ENCODE measurements at regions not wholly inside any gene's neighbourhood (a gene's known extent, or its start where the extent isn't known, plus 50 kb on each side); places are given as distances from the start of the nearest gene placed in this dataset.
"Not testable (repeated sequence)": the region's sequence is repeated elsewhere in the genome, so short reads cannot be mapped to it uniquely, and the experiment has no call there.

DNA sequence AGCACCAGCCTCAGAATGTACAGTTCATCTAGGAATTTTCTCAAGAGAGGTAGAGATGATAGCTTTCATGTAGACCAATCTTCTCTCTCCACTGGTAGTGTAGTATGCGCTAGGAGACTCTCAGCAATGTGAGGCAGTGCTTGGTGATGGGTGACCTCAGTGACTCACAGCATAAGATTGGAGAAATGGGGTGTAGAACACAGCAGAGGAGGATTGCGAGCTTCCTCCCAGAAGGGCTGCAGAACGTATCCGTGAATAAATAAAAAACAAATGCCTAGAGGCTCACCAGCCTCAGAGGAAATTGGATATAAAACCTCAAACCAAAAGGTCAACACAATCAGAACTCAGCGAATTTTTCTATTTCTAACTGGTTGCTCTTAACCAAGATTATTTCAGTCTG is 182.9 kb upstream of the RXFP2 start:
- no peaks in the 10 kb centered on the region for H3K36me3 ChIP-seq (ENCODE audit: control insufficient read depth in 4 of 4, insufficient read depth in 3 of 4, low read depth in 1 of 4, low read length in 3 of 4)
- H3K4me3 ChIP-seq (ENCODE audit: low read depth in 1 of 3, low read length in 3 of 3): no peak overlapping the region
- WGBS: 75% methylated on average over 5 of the region's 5 CpGs
- no peaks in the 10 kb centered on the region for H3K4me1 ChIP-seq (ENCODE audit: control insufficient read depth in 4 of 4, insufficient read depth in 4 of 4, low read length in 3 of 4)
- no peaks in the 10 kb centered on the region for H3K9me3 ChIP-seq (ENCODE audit: control insufficient read depth in 4 of 4, low read length in 3 of 4)
- TF ChIP-seq, protein P1, sequence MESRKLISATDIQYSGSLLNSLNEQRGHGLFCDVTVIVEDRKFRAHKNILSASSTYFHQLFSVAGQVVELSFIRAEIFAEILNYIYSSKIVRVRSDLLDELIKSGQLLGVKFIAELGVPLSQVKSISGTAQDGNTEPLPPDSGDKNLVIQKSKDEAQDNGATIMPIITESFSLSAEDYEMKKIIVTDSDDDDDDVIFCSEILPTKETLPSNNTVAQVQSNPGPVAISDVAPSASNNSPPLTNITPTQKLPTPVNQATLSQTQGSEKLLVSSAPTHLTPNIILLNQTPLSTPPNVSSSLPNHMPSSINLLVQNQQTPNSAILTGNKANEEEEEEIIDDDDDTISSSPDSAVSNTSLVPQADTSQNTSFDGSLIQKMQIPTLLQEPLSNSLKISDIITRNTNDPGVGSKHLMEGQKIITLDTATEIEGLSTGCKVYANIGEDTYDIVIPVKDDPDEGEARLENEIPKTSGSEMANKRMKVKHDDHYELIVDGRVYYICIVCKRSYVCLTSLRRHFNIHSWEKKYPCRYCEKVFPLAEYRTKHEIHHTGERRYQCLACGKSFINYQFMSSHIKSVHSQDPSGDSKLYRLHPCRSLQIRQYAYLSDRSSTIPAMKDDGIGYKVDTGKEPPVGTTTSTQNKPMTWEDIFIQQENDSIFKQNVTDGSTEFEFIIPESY (IDR thresholded peaks at IDR 0.05): no peak
- TF ChIP-seq FOXA2 (IDR thresholded peaks at IDR 0.05): no peak
- TF ChIP-seq HNF4G (IDR thresholded peaks at IDR 0.05): no peak
- TF ChIP-seq RAD21 (IDR thresholded peaks at IDR 0.05): no peak
- TF ChIP-seq FOXA1 (IDR thresholded peaks at IDR 0.05): no peak
- no peak for TF ChIP-seq HNF4A (conservative IDR thresholded peaks at IDR 0.05)
- TF ChIP-seq TAF1 (conservative IDR thresholded peaks at IDR 0.05): no peak
- no peak for TF ChIP-seq RXRA (IDR thresholded peaks at IDR 0.05)
- no peak for TF ChIP-seq YY1 (IDR thresholded peaks at IDR 0.05)
- no peak for TF ChIP-seq NR2F2 (IDR thresholded peaks at IDR 0.05)
- no peak for TF ChIP-seq JUND (IDR thresholded peaks at IDR 0.05)
- TF ChIP-seq, protein P2, sequence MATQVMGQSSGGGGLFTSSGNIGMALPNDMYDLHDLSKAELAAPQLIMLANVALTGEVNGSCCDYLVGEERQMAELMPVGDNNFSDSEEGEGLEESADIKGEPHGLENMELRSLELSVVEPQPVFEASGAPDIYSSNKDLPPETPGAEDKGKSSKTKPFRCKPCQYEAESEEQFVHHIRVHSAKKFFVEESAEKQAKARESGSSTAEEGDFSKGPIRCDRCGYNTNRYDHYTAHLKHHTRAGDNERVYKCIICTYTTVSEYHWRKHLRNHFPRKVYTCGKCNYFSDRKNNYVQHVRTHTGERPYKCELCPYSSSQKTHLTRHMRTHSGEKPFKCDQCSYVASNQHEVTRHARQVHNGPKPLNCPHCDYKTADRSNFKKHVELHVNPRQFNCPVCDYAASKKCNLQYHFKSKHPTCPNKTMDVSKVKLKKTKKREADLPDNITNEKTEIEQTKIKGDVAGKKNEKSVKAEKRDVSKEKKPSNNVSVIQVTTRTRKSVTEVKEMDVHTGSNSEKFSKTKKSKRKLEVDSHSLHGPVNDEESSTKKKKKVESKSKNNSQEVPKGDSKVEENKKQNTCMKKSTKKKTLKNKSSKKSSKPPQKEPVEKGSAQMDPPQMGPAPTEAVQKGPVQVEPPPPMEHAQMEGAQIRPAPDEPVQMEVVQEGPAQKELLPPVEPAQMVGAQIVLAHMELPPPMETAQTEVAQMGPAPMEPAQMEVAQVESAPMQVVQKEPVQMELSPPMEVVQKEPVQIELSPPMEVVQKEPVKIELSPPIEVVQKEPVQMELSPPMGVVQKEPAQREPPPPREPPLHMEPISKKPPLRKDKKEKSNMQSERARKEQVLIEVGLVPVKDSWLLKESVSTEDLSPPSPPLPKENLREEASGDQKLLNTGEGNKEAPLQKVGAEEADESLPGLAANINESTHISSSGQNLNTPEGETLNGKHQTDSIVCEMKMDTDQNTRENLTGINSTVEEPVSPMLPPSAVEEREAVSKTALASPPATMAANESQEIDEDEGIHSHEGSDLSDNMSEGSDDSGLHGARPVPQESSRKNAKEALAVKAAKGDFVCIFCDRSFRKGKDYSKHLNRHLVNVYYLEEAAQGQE (IDR thresholded peaks at IDR 0.05): no peak
- TF ChIP-seq, protein P3, sequence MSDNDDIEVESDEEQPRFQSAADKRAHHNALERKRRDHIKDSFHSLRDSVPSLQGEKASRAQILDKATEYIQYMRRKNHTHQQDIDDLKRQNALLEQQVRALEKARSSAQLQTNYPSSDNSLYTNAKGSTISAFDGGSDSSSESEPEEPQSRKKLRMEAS (IDR thresholded peaks at IDR 0.05): no peak
- TF ChIP-seq, protein P4, sequence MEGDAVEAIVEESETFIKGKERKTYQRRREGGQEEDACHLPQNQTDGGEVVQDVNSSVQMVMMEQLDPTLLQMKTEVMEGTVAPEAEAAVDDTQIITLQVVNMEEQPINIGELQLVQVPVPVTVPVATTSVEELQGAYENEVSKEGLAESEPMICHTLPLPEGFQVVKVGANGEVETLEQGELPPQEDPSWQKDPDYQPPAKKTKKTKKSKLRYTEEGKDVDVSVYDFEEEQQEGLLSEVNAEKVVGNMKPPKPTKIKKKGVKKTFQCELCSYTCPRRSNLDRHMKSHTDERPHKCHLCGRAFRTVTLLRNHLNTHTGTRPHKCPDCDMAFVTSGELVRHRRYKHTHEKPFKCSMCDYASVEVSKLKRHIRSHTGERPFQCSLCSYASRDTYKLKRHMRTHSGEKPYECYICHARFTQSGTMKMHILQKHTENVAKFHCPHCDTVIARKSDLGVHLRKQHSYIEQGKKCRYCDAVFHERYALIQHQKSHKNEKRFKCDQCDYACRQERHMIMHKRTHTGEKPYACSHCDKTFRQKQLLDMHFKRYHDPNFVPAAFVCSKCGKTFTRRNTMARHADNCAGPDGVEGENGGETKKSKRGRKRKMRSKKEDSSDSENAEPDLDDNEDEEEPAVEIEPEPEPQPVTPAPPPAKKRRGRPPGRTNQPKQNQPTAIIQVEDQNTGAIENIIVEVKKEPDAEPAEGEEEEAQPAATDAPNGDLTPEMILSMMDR (IDR thresholded peaks at IDR 0.05; ENCODE audit: low read depth, low read length, missing input control): no peak
- no peak for TF ChIP-seq EGR1 (IDR thresholded peaks at IDR 0.05; ENCODE audit: low read depth in 2 of 2)
- TF ChIP-seq, protein P5, sequence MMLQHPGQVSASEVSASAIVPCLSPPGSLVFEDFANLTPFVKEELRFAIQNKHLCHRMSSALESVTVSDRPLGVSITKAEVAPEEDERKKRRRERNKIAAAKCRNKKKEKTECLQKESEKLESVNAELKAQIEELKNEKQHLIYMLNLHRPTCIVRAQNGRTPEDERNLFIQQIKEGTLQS (IDR thresholded peaks at IDR 0.05): no peak
- H3K27me3 ChIP-seq (ENCODE audit: control insufficient read depth in 4 of 4, insufficient read depth in 4 of 4, low read length in 3 of 4): no peaks in the 10 kb centered on the region
- no peak overlapping the region for H3K9ac ChIP-seq (ENCODE audit: low read depth in 1 of 2, low read length in 2 of 2)
- no peak for DNase-seq (ENCODE audit: low spot score)
- no peak overlapping the region for H3K27ac ChIP-seq (ENCODE audit: low read depth in 1 of 2, low read length in 2 of 2)

DNA sequence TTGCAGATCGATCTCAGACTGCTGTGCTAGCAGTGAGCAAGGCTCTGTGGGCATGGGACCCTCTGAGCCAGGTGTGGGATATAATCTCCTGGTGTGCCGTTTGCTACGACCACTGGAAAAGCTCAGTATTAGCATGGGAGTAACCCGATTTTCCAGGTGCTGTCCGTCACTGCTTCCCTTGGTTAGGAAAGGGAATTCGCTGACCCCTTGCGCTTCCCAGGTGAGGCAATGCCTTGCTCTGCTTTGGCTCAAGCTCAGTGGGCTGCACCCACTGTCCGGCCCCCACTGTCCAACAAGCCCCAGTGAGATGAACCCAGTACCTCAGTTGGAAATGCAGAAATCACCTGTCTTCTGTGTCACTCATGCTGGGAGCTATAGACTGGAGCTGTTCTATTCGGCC is 155.1 kb upstream of the RXFP2 start:
- H3K36me3 ChIP-seq (ENCODE audit: control insufficient read depth in 4 of 4, insufficient read depth in 3 of 4, low read depth in 1 of 4, low read length in 3 of 4); H3K9ac ChIP-seq (ENCODE audit: low read depth in 1 of 2, low read length in 2 of 2); DNase-seq (ENCODE audit: low spot score); H3K9me3 ChIP-seq (ENCODE audit: control insufficient read depth in 4 of 4, low read length in 3 of 4); H3K4me1 ChIP-seq (ENCODE audit: control insufficient read depth in 4 of 4, insufficient read depth in 4 of 4, low read length in 3 of 4); H3K4me3 ChIP-seq (ENCODE audit: low read depth in 1 of 3, low read length in 3 of 3); H3K27ac ChIP-seq (ENCODE audit: low read depth in 1 of 2, low read length in 2 of 2); H3K27me3 ChIP-seq (ENCODE audit: control insufficient read depth in 4 of 4, insufficient read depth in 4 of 4, low read length in 3 of 4): not testable (repeated sequence)
- 86% methylated on average over 9 of the region's 9 CpGs for WGBS
